MG63 (cell line): ENCODE measurements at regions not wholly inside any gene's neighbourhood (a gene's known extent, or its start where the extent isn't known, plus 50 kb on each side); places are given as distances from the start of the nearest gene placed in this dataset.
A peak's percentile ranks its signal among the peaks of the same experiment; 100 is the strongest.

Source experiments
- DNase-seq: peaks from one replicate; pipeline ENCODE4 v3.0.0-alpha.2; 2020
- H3K27me3 ChIP-seq: fragments of 250-450 bp; sonication (Bioruptor Pico); 2 replicates; pipeline ENCODE4 v1.5.1; 2020; ENCODE audit warnings: mild to moderate bottlenecking, moderate library complexity
- H3K36me3 ChIP-seq: fragments of 250-450 bp; sonication (Bioruptor Pico); 2 replicates; pipeline ENCODE4 v1.5.1; 2020; ENCODE audit warnings: mild to moderate bottlenecking, moderate library complexity
- H3K4me3 ChIP-seq: fragments of 250-450 bp; sonication (Bioruptor Pico); 2 replicates; pipeline ENCODE4 v1.5.1; 2020; ENCODE audit warnings: mild to moderate bottlenecking, moderate library complexity
- H3K9me3 ChIP-seq: fragments of 250-450 bp; sonication (Bioruptor Pico); 2 replicates; pipeline ENCODE4 v1.5.1; 2020; ENCODE audit warnings: mild to moderate bottlenecking, moderate library complexity

- no peak for DNase-seq
- Histone ChIP-seq H3K36me3 (no peaks in the 10 kb centered on the region), H3K27me3 (no peaks in the 10 kb centered on the region)
Observed at GRCh38 chr20:23187751-23188150, 101.6 kb upstream of the CD93 start.

GRCh38 chr20:23186808-23187207, 100.7 kb upstream of the CD93 start:
- Histone ChIP-seq H3K9me3 (no peaks in the 10 kb centered on the region), H3K36me3 (no peaks in the 10 kb centered on the region), H3K27me3 (no peaks in the 10 kb centered on the region), H3K4me3 (no peak overlapping the region)
- DNase-seq, result no peak

More at GRCh38 chr20:23187751-23188150, 101.6 kb upstream of the CD93 start:
- Histone ChIP-seq H3K9me3 (no peaks in the 10 kb centered on the region), H3K4me3 (no peak overlapping the region)

- no peaks in the 10 kb centered on the region for H3K9me3 ChIP-seq
- no peaks in the 10 kb centered on the region for H3K36me3 ChIP-seq
- no peaks in the 10 kb centered on the region for H3K27me3 ChIP-seq
- no peak for DNase-seq
- no peak overlapping the region for H3K4me3 ChIP-seq
Observed at GRCh38 chr20:23180451-23180921, 94.4 kb upstream of the CD93 start.

- H3K27me3 ChIP-seq, result no peaks in the 10 kb centered on the region
- H3K36me3 ChIP-seq, result no peaks in the 10 kb centered on the region
- DNase-seq, result no peak
- no peaks in the 10 kb centered on the region for H3K9me3 ChIP-seq
- H3K4me3 ChIP-seq, result no peak overlapping the region
Observed at GRCh38 chr20:23179766-23180403, 93.8 kb upstream of the CD93 start.

GRCh38 chr20:23178806-23179205, 92.7 kb upstream of the CD93 start:
- DNase-seq, result no peak
- H3K27me3 ChIP-seq, result no peaks in the 10 kb centered on the region
- H3K4me3 ChIP-seq, result no peak overlapping the region

GRCh38 chr20:23174821-23175220, 88.7 kb upstream of the CD93 start:
- Histone ChIP-seq H3K36me3 (no peaks in the 10 kb centered on the region), H3K27me3 (no peaks in the 10 kb centered on the region), H3K9me3 (no peaks in the 10 kb centered on the region), H3K4me3 (no peak overlapping the region)
- no peak for DNase-seq

More at GRCh38 chr20:23178806-23179205, 92.7 kb upstream of the CD93 start:
- H3K36me3 ChIP-seq, result no peaks in the 10 kb centered on the region
- H3K9me3 ChIP-seq, result no peaks in the 10 kb centered on the region

GRCh38 chr20:23167431-23167830, 81.3 kb upstream of the CD93 start:
- Histone ChIP-seq H3K36me3 (no peaks in the 10 kb centered on the region), H3K27me3 (no peaks in the 10 kb centered on the region), H3K9me3 (no peaks in the 10 kb centered on the region), H3K4me3 (no peak overlapping the region)
- peak; percentile 35 for DNase-seq

- no peak for DNase-seq
- Histone ChIP-seq H3K4me3 (no peak overlapping the region), H3K9me3 (no peaks in the 10 kb centered on the region), H3K27me3 (no peaks in the 10 kb centered on the region), H3K36me3 (no peaks in the 10 kb centered on the region)
Observed at GRCh38 chr20:23166563-23166962, 80.4 kb upstream of the CD93 start.

GRCh38 chr20:23165964-23166363, 79.8 kb upstream of the CD93 start:
- no peaks in the 10 kb centered on the region for H3K36me3 ChIP-seq
- H3K27me3 ChIP-seq, result no peaks in the 10 kb centered on the region
- no peak for DNase-seq
- no peak overlapping the region for H3K4me3 ChIP-seq
- H3K9me3 ChIP-seq, result no peaks in the 10 kb centered on the region

GRCh38 chr20:23165307-23165750, 79.2 kb upstream of the CD93 start:
- H3K36me3 ChIP-seq, result no peaks in the 10 kb centered on the region
- no peaks in the 10 kb centered on the region for H3K27me3 ChIP-seq
- no peaks in the 10 kb centered on the region for H3K9me3 ChIP-seq
- no peak overlapping the region for H3K4me3 ChIP-seq
- no peak for DNase-seq

- Histone ChIP-seq H3K9me3 (no peaks in the 10 kb centered on the region), H3K27me3 (no peaks in the 10 kb centered on the region), H3K4me3 (no peak overlapping the region), H3K36me3 (no peaks in the 10 kb centered on the region)
- DNase-seq, result no peak
Observed at GRCh38 chr20:23164176-23164601, 78.1 kb upstream of the CD93 start.

GRCh38 chr20:23163562-23163961, 77.4 kb upstream of the CD93 start:
- Histone ChIP-seq H3K9me3 (no peaks in the 10 kb centered on the region), H3K36me3 (no peaks in the 10 kb centered on the region), H3K4me3 (no peak overlapping the region), H3K27me3 (no peaks in the 10 kb centered on the region)
- no peak for DNase-seq

GRCh38 chr20:23162887-23163286, 76.8 kb upstream of the CD93 start:
- H3K27me3 ChIP-seq, result no peaks in the 10 kb centered on the region
- no peak overlapping the region for H3K4me3 ChIP-seq
- H3K36me3 ChIP-seq, result no peaks in the 10 kb centered on the region
- H3K9me3 ChIP-seq, result no peaks in the 10 kb centered on the region
- DNase-seq, result no peak

- no peaks in the 10 kb centered on the region for H3K36me3 ChIP-seq
- no peaks in the 10 kb centered on the region for H3K27me3 ChIP-seq
- no peaks in the 10 kb centered on the region for H3K9me3 ChIP-seq
- H3K4me3 ChIP-seq, result no peak overlapping the region
- no peak for DNase-seq
Observed at GRCh38 chr20:23161968-23162696, 76.0 kb upstream of the CD93 start.

GRCh38 chr20:23161244-23161891, 75.2 kb upstream of the CD93 start:
- DNase-seq, result no peak

GRCh38 chr20:23160536-23161243, 74.6 kb upstream of the CD93 start:
- H3K36me3 ChIP-seq, result no peaks in the 10 kb centered on the region
- no peaks in the 10 kb centered on the region for H3K27me3 ChIP-seq
- H3K4me3 ChIP-seq, result no peak overlapping the region
- no peak for DNase-seq
- no peaks in the 10 kb centered on the region for H3K9me3 ChIP-seq

More at GRCh38 chr20:23161244-23161891, 75.2 kb upstream of the CD93 start:
- Histone ChIP-seq H3K4me3 (no peak overlapping the region), H3K9me3 (no peaks in the 10 kb centered on the region), H3K27me3 (no peaks in the 10 kb centered on the region), H3K36me3 (no peaks in the 10 kb centered on the region)

GRCh38 chr20:23159947-23160318, 73.8 kb upstream of the CD93 start:
- H3K27me3 ChIP-seq, result no peaks in the 10 kb centered on the region
- H3K36me3 ChIP-seq, result no peaks in the 10 kb centered on the region
- DNase-seq, result no peak
- no peaks in the 10 kb centered on the region for H3K9me3 ChIP-seq
- no peak overlapping the region for H3K4me3 ChIP-seq
